WTC11 (cell line): ENCODE measurements at regions not wholly inside any gene's neighbourhood (a gene's known extent, or its start where the extent isn't known, plus 50 kb on each side); places are given as distances from the start of the nearest gene placed in this dataset.

ENCODE experiments used
- ATAC-seq: fragments of 200-7000 bp; cut with Tn5 transposase; 2 replicates; pipeline ENCODE4 v1.10.0; 2021; ENCODE audit warnings: mild to moderate bottlenecking, moderate library complexity
- CTCF ChIA-PET: fragments of 300-600 bp; sonication (Branson Sonifier 250); formaldehyde crosslinking; loops from one replicate; lab custom pipeline; 2021; ENCODE audit warnings: antibody characterized with exemption; lab: Charles Lee
- POLR2A ChIA-PET: fragments of 350-600 bp; sonication (Branson Sonifier 250); formaldehyde crosslinking; loops from one replicate; lab custom pipeline; 2021; ENCODE audit warnings: antibody characterized with exemption; lab: Charles Lee
- DNase-seq: peaks from one replicate; pipeline ENCODE4 v3.0.0; 2021; ENCODE audit warnings: low spot score
- H3K27ac Mint-ChIP-seq: 2 replicates; pipeline ENCODE4 v1.8.0; 2021; ENCODE audit warnings: mixed read lengths
- H3K27me3 Mint-ChIP-seq: 2 replicates; pipeline ENCODE4 v1.8.0; 2021; ENCODE audit warnings: low read depth, mild to moderate bottlenecking, moderate library complexity, mixed read lengths
- H3K36me3 Mint-ChIP-seq: 2 replicates; pipeline ENCODE4 v1.8.0; 2021; ENCODE audit warnings: mixed read lengths
- H3K4me1 Mint-ChIP-seq: 2 replicates; pipeline ENCODE4 v1.8.0; 2022; ENCODE audit warnings: mixed read lengths
- H3K4me3 Mint-ChIP-seq: 2 replicates; pipeline ENCODE4 v1.8.0; 2021; ENCODE audit warnings: mild to moderate bottlenecking, moderate library complexity, mixed read lengths
- H3K9me3 Mint-ChIP-seq: 2 replicates; pipeline ENCODE4 v1.8.0; 2021; ENCODE audit warnings: mixed read lengths
- AFF4 ChIP-seq: sonication (generic); formaldehyde crosslinking; IDR thresholded peaks from 2 replicates; pipeline ENCODE4 v1.8.1; 2023; ENCODE audit warnings: mild to moderate bottlenecking, missing genetic modification reagents, borderline replicate concordance
- CREM ChIP-seq: sonication (generic); formaldehyde crosslinking; IDR thresholded peaks from 2 replicates; pipeline ENCODE4 v1.8.1; 2022; ENCODE audit warnings: mild to moderate bottlenecking, missing genetic modification reagents, moderate library complexity
- ELF4 ChIP-seq: sonication (generic); formaldehyde crosslinking; IDR thresholded peaks from 2 replicates; pipeline ENCODE4 v1.8.1; 2022; ENCODE audit warnings: low read depth, mild to moderate bottlenecking, moderate library complexity, missing genetic modification reagents
- EMX1 ChIP-seq: fragments of 250-450 bp; sonication (Bioruptor Pico); IDR thresholded peaks from 2 replicates; pipeline ENCODE4 v1.8.0; 2021; ENCODE audit warnings: mild to moderate bottlenecking
- ETV6 ChIP-seq: sonication (generic); formaldehyde crosslinking; IDR thresholded peaks from 2 replicates; pipeline ENCODE4 v1.8.1; 2022; ENCODE audit warnings: mild to moderate bottlenecking, missing genetic modification reagents
- GRHL2 ChIP-seq: fragments of 250-450 bp; sonication (Bioruptor Pico); IDR thresholded peaks from 2 replicates; pipeline ENCODE4 v1.8.0; 2022; ENCODE audit warnings: mild to moderate bottlenecking, moderate library complexity; ENCODE audit not compliant: insufficient replicate concordance, severe bottlenecking
- KAT7 ChIP-seq: sonication (generic); formaldehyde crosslinking; IDR thresholded peaks from 2 replicates; pipeline ENCODE4 v1.8.1; 2023; ENCODE audit warnings: missing genetic modification reagents, mild to moderate bottlenecking, borderline replicate concordance
- PRDM15 ChIP-seq: sonication (generic); formaldehyde crosslinking; IDR thresholded peaks from 2 replicates; pipeline ENCODE4 v1.8.0; 2022; ENCODE audit warnings: missing genetic modification reagents
- SP1 ChIP-seq: sonication (generic); formaldehyde crosslinking; conservative IDR thresholded peaks from 2 replicates; pipeline ENCODE4 v1.8.1; 2022; ENCODE audit warnings: missing genetic modification reagents
- ZBTB21 ChIP-seq: sonication (generic); formaldehyde crosslinking; IDR thresholded peaks from 2 replicates; pipeline ENCODE4 v1.8.1; 2023; ENCODE audit warnings: mild to moderate bottlenecking, missing genetic modification reagents, borderline replicate concordance
- ZNF138 ChIP-seq: sonication (generic); formaldehyde crosslinking; conservative IDR thresholded peaks from 2 replicates; pipeline ENCODE4 v1.8.1; 2022; ENCODE audit warnings: mild to moderate bottlenecking, moderate library complexity, missing genetic modification reagents
- TF ChIP-seq, protein P1 (sequence below): sonication (generic); formaldehyde crosslinking; IDR thresholded peaks from 2 replicates; pipeline ENCODE4 v1.8.1; 2023; ENCODE audit warnings: mild to moderate bottlenecking, missing genetic modification reagents
- TF ChIP-seq, protein P2 (sequence below): sonication (generic); formaldehyde crosslinking; IDR thresholded peaks from 2 replicates; pipeline ENCODE4 v1.8.0; 2023; ENCODE audit warnings: mild to moderate bottlenecking, missing genetic modification reagents
- TF ChIP-seq, protein P3 (sequence below): fragments of 200-600 bp; IDR thresholded peaks from 2 replicates; pipeline ENCODE4 v1.8.0; 2022; ENCODE audit warnings: antibody characterized with exemption
- TF ChIP-seq, protein P4 (sequence below): sonication (generic); formaldehyde crosslinking; conservative IDR thresholded peaks from 2 replicates; pipeline ENCODE4 v1.8.1; 2023; ENCODE audit warnings: mild to moderate bottlenecking, low read depth, missing genetic modification reagents, moderate library complexity

- TF ChIP-seq KAT7 (no peak), ZBTB21 (no peak), ELF4 (CRISPR knock-in tag) (no peak)
- TF ChIP-seq, protein P1, sequence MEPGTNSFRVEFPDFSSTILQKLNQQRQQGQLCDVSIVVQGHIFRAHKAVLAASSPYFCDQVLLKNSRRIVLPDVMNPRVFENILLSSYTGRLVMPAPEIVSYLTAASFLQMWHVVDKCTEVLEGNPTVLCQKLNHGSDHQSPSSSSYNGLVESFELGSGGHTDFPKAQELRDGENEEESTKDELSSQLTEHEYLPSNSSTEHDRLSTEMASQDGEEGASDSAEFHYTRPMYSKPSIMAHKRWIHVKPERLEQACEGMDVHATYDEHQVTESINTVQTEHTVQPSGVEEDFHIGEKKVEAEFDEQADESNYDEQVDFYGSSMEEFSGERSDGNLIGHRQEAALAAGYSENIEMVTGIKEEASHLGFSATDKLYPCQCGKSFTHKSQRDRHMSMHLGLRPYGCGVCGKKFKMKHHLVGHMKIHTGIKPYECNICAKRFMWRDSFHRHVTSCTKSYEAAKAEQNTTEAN (CRISPR knock-in tag) = no peak
- TF ChIP-seq, all 79 proteins: peak for 0
Measured at GRCh38 chr2:153354377-153354776, 124.2 kb downstream of the RPRM start (continued).

GRCh38 chr2:153349603-153350002, 129.0 kb downstream of the RPRM start:
- no peaks in the 10 kb centered on the region for H3K27me3 Mint-ChIP-seq
- H3K36me3 Mint-ChIP-seq = peaks cover 7% of the 10 kb centered on the region
- ATAC-seq (no peak), DNase-seq (no peak)
- peaks cover 32% of the 10 kb centered on the region for H3K4me1 Mint-ChIP-seq
- peaks cover 19% of the 10 kb centered on the region for H3K9me3 Mint-ChIP-seq
- no peak overlapping the region for H3K27ac Mint-ChIP-seq
- POLR2A ChIA-PET = no interaction called here
- H3K4me3 Mint-ChIP-seq = no peak overlapping the region
- CTCF ChIA-PET = interaction anchor here (1.3 to 2.2 kb wide), 3 partner anchors 10 to 130 kb away, joined by 4 to 14 read pairs (median 7); partner anchors contain the start of gene RPRM
- no peak for TF ChIP-seq SP1 (CRISPR knock-in tag)
- no peak for TF ChIP-seq ZNF138 (CRISPR knock-in tag)
- TF ChIP-seq, protein P2, sequence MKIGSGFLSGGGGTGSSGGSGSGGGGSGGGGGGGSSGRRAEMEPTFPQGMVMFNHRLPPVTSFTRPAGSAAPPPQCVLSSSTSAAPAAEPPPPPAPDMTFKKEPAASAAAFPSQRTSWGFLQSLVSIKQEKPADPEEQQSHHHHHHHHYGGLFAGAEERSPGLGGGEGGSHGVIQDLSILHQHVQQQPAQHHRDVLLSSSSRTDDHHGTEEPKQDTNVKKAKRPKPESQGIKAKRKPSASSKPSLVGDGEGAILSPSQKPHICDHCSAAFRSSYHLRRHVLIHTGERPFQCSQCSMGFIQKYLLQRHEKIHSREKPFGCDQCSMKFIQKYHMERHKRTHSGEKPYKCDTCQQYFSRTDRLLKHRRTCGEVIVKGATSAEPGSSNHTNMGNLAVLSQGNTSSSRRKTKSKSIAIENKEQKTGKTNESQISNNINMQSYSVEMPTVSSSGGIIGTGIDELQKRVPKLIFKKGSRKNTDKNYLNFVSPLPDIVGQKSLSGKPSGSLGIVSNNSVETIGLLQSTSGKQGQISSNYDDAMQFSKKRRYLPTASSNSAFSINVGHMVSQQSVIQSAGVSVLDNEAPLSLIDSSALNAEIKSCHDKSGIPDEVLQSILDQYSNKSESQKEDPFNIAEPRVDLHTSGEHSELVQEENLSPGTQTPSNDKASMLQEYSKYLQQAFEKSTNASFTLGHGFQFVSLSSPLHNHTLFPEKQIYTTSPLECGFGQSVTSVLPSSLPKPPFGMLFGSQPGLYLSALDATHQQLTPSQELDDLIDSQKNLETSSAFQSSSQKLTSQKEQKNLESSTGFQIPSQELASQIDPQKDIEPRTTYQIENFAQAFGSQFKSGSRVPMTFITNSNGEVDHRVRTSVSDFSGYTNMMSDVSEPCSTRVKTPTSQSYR = no peak
- no peak for TF ChIP-seq ETV6 (CRISPR knock-in tag)
- TF ChIP-seq AFF4 (CRISPR knock-in tag) = no peak
- no peak for TF ChIP-seq GRHL2 (CRISPR knock-in tag)
- no peak for TF ChIP-seq PRDM15 (CRISPR knock-in tag)
- TF ChIP-seq, protein P3, sequence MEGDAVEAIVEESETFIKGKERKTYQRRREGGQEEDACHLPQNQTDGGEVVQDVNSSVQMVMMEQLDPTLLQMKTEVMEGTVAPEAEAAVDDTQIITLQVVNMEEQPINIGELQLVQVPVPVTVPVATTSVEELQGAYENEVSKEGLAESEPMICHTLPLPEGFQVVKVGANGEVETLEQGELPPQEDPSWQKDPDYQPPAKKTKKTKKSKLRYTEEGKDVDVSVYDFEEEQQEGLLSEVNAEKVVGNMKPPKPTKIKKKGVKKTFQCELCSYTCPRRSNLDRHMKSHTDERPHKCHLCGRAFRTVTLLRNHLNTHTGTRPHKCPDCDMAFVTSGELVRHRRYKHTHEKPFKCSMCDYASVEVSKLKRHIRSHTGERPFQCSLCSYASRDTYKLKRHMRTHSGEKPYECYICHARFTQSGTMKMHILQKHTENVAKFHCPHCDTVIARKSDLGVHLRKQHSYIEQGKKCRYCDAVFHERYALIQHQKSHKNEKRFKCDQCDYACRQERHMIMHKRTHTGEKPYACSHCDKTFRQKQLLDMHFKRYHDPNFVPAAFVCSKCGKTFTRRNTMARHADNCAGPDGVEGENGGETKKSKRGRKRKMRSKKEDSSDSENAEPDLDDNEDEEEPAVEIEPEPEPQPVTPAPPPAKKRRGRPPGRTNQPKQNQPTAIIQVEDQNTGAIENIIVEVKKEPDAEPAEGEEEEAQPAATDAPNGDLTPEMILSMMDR = no peak
- no peak for TF ChIP-seq EMX1
- TF ChIP-seq, protein P4, sequence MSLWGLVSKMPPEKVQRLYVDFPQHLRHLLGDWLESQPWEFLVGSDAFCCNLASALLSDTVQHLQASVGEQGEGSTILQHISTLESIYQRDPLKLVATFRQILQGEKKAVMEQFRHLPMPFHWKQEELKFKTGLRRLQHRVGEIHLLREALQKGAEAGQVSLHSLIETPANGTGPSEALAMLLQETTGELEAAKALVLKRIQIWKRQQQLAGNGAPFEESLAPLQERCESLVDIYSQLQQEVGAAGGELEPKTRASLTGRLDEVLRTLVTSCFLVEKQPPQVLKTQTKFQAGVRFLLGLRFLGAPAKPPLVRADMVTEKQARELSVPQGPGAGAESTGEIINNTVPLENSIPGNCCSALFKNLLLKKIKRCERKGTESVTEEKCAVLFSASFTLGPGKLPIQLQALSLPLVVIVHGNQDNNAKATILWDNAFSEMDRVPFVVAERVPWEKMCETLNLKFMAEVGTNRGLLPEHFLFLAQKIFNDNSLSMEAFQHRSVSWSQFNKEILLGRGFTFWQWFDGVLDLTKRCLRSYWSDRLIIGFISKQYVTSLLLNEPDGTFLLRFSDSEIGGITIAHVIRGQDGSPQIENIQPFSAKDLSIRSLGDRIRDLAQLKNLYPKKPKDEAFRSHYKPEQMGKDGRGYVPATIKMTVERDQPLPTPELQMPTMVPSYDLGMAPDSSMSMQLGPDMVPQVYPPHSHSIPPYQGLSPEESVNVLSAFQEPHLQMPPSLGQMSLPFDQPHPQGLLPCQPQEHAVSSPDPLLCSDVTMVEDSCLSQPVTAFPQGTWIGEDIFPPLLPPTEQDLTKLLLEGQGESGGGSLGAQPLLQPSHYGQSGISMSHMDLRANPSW (CRISPR knock-in tag) = no peak
- no peak for TF ChIP-seq CREM (CRISPR knock-in tag)
